ENCODE measurements at regions not wholly inside any gene's neighbourhood (a gene's known extent, or its start where the extent isn't known, plus 50 kb on each side); places are given as distances from the start of the nearest gene placed in this dataset.

DNA sequence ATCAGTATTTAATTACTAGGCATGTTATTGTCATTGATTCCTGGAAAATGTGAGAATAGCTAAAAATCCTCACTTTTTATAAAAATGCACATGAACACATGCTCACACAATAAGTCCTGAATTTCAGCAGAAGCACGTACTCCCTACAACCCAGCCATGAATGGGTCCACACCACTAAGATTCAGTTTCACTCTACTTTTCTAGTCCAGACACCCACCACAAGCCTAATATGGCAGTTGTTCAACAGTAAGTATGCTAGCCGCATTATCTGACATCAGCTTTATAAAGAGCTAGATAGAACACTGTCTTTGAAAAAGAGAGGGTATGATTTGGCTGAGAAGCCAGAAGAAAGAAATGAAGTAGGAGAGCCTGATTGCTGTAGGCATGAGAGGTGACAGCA is 639.3 kb downstream of the BRINP1 start:
- TF ChIP-seq CTCF (conservative IDR thresholded peaks at IDR 0.05 in 1 of 2, IDR thresholded peaks at IDR 0.05 in 1 of 2; ENCODE audit: extremely low read depth in 1 of 2, insufficient read depth in 1 of 2, low read depth in 1 of 2, low read length in 2 of 2) (no peak), EZH2 (IDR thresholded peaks at IDR 0.05; ENCODE audit: borderline replicate concordance, low read length) (no peak)
